Lung (tissue), 11 donors: ENCODE measurements at regions not wholly inside any gene's neighbourhood (a gene's known extent, or its start where the extent isn't known, plus 50 kb on each side); places are given as distances from the start of the nearest gene placed in this dataset.

Source experiments
- ATAC-seq: fragments of 200-7000 bp; cut with Tn5 transposase; one replicate; pipeline ENCODE4 v1.9.1; 2020; ENCODE audit warnings: moderate number of reproducible peaks; ENCODE audit not compliant: insufficient read depth, low FRiP score
- DNase-seq, 3 donors: peaks; one replicate each; pipeline ENCODE4 v3.0.0-alpha.2; 2013 to 2017
- H3K27ac ChIP-seq, 2 donors: one replicate each; pipeline ENCODE4 v1.5.1; 2013; ENCODE audit warnings: mild to moderate bottlenecking in 2 of 2, moderate library complexity in 2 of 2, control low read depth in 1 of 2, inconsistent platforms in 1 of 2, low read depth in 1 of 2, low read length in 1 of 2
- H3K27me3 ChIP-seq, 3 donors: one replicate each; pipeline ENCODE4 v1.5.1; 2013; ENCODE audit warnings: low read length in 2 of 3; ENCODE audit not compliant: control insufficient read depth in 3 of 3, insufficient read depth in 3 of 3
- H3K36me3 ChIP-seq, 4 donors: one replicate each; pipeline ENCODE4 v1.5.1; 2013; ENCODE audit warnings: low read length in 4 of 4, mild to moderate bottlenecking in 1 of 4, moderate library complexity in 1 of 4; ENCODE audit not compliant: control insufficient read depth in 4 of 4, insufficient read depth in 4 of 4
- H3K4me1 ChIP-seq, 5 donors: one replicate each; pipeline ENCODE4 v1.5.1; 2013; ENCODE audit warnings: low read length in 5 of 5, mild to moderate bottlenecking in 2 of 5, moderate library complexity in 1 of 5; ENCODE audit not compliant: control insufficient read depth in 5 of 5, insufficient read depth in 5 of 5
- H3K4me3 ChIP-seq: one replicate; pipeline ENCODE4 v1.5.1; 2013; ENCODE audit warnings: mild to moderate bottlenecking, control low read depth, moderate library complexity
- H3K9ac ChIP-seq, 2 donors: one replicate each; pipeline ENCODE4 v1.5.1; 2013; ENCODE audit warnings: low read length in 2 of 2, control low read depth in 1 of 2; ENCODE audit not compliant: insufficient read depth in 1 of 2
- H3K9me3 ChIP-seq, 4 donors: one replicate each; pipeline ENCODE4 v1.5.1; 2013; ENCODE audit warnings: low read length in 3 of 4, mild to moderate bottlenecking in 1 of 4, moderate library complexity in 1 of 4; ENCODE audit not compliant: control insufficient read depth in 4 of 4, insufficient read depth in 3 of 4
- WGBS, 2 donors: extraction: QIAGEN DNeasy Blood & Tissue Kit; methylation state at CpG; one replicate each; pipeline ENCODE4 v1.1.7; 2013; 5-methylcytosine and 5-hydroxymethylcytosine counted together
- TF ChIP-seq, protein P1 (sequence below): IDR thresholded peaks from 2 replicates; pipeline ENCODE4 v1.5.1; 2012; ENCODE audit warnings: mild to moderate bottlenecking; ENCODE audit errors: control extremely low read depth, extremely low read depth
- donor health status: control.
- donor health status: control.
- donor health status: Bipolar disorder and iron deficiency.
- donor health status: healthy.
- donor health status: DM: yes; HTN: yes; CAD: no.

DNA sequence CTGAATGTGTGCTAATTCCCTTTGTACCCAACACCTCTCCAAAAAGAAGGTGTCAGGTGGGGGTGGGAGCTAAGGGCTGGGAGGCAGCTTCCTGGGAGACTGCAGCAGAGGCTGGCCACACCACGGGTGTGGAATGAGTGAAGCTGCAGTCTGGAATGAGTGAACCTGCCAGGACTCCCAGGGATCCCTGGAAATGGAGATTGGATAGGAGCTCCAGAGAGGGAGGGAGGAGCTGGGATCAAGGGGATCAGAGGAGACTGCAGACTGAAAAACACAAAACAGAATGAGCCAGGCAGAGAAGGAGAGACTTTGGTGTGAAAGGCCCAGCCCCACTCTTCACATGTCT lies 387.0 kb upstream of the SULF2 start:
- 60 to 65% methylated on average over 1 of the region's 1 CpG for WGBS, 2 donors

DNA sequence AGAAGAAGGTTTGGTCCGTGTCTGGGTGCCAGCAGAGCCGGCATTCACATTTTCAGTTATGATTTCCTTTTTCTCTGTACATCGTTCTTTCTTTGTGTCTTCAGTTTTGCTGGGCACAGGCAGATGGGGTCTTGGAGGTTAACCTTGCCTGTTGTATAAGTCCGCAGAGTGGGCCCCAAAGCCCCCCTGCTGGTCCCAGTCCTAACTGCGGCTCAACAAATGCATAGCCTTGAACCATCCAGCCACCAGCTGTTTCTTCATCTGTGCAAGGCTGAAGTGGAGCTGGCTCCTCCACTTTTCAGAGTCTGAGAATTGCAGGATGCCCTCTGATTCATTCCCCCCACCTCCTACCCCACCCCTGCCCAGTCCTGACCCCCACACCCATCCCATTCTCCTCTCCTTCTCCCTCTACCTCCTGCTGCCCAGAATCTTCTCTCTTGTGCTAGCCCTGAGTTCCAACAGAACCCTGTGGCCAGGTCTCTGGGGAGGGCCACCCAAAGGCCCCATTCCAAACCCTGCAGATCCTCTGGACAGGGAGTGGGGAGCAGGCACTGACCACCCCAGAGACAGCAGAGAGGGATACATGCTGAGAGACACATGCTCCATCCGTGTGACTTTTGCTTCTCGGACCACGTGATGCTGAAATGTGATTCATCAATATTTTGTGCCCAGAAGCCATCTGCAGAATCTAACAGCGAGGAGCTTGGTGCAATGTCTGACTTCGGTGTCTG lies 386.5 kb upstream of the SULF2 start:
- WGBS, 2 donors, result 81 to 92% methylated on average over 10 of the region's 10 CpGs
- H3K36me3 ChIP-seq, result no peaks in the 10 kb centered on the region
- peaks cover 0 to 4% (median 0%) of the 10 kb centered on the region in 3 donors for H3K27me3 ChIP-seq
- DNase-seq (no peak), ATAC-seq (no peak)
- no peak overlapping the region for H3K9ac ChIP-seq
- H3K27ac ChIP-seq, result no peak overlapping the region
- TF ChIP-seq, protein P1, sequence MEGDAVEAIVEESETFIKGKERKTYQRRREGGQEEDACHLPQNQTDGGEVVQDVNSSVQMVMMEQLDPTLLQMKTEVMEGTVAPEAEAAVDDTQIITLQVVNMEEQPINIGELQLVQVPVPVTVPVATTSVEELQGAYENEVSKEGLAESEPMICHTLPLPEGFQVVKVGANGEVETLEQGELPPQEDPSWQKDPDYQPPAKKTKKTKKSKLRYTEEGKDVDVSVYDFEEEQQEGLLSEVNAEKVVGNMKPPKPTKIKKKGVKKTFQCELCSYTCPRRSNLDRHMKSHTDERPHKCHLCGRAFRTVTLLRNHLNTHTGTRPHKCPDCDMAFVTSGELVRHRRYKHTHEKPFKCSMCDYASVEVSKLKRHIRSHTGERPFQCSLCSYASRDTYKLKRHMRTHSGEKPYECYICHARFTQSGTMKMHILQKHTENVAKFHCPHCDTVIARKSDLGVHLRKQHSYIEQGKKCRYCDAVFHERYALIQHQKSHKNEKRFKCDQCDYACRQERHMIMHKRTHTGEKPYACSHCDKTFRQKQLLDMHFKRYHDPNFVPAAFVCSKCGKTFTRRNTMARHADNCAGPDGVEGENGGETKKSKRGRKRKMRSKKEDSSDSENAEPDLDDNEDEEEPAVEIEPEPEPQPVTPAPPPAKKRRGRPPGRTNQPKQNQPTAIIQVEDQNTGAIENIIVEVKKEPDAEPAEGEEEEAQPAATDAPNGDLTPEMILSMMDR, result no peak
- H3K9me3 ChIP-seq, result peaks cover 0 to 11% (median 3%) of the 10 kb centered on the region in 4 donors
- no peak overlapping the region for H3K4me3 ChIP-seq
- no peaks in the 10 kb centered on the region for H3K4me1 ChIP-seq

More for the DNA sequence above, 387.0 kb upstream of the SULF2 start:
- ATAC-seq (no peak), DNase-seq (no peak)
- H3K27ac ChIP-seq, result no peak overlapping the region
- H3K4me1 ChIP-seq, result no peaks in the 10 kb centered on the region
- H3K36me3 ChIP-seq, result no peaks in the 10 kb centered on the region
- H3K4me3 ChIP-seq, result no peak overlapping the region
- peaks cover 0 to 11% (median 3%) of the 10 kb centered on the region in 4 donors for H3K9me3 ChIP-seq
- H3K27me3 ChIP-seq, result no peaks in the 10 kb centered on the region
- TF ChIP-seq, protein P1, result no peak
- no peak overlapping the region for H3K9ac ChIP-seq

GRCh38 chr20:48171071-48171470 lies 385.8 kb upstream of the SULF2 start:
- 75 to 86% methylated on average over 6 of the region's 6 CpGs for whole genome bisulfite sequencing, 2 donors
- DNase-seq, result no peak
- no peak for ATAC-seq

More at GRCh38 chr20:48171071-48171470, 385.8 kb upstream of the SULF2 start:
- peaks cover 0 to 11% (median 3%) of the 10 kb centered on the region in 4 donors for H3K9me3 ChIP-seq
- no peak overlapping the region for H3K9ac ChIP-seq
- no peak overlapping the region for H3K4me3 ChIP-seq
- H3K4me1 ChIP-seq, result no peaks in the 10 kb centered on the region
- no peaks in the 10 kb centered on the region for H3K36me3 ChIP-seq
- H3K27ac ChIP-seq, result no peak overlapping the region
- peaks cover 0 to 4% (median 3%) of the 10 kb centered on the region in 3 donors for H3K27me3 ChIP-seq
- TF ChIP-seq, protein P1, result no peak
